Heart right ventricle (tissue), 16 donors: ENCODE measurements at regions not wholly inside any gene's neighbourhood (a gene's known extent, or its start where the extent isn't known, plus 50 kb on each side); places are given as distances from the start of the nearest gene placed in this dataset.

Source experiments
- ATAC-seq, 8 donors: fragments of 200-7000 bp; cut with Tn5 transposase; one replicate each; pipeline ENCODE4 v1.9.1; 2020; ENCODE audit warnings: mild to moderate bottlenecking in 8 of 8, moderate library complexity in 8 of 8, moderate number of reproducible peaks in 1 of 8
- DNase-seq, 2 donors: peaks; one replicate each; pipeline ENCODE4 v3.0.0-alpha.2; 2020
- H3K27ac ChIP-seq, 10 donors: fragments of 200-600 bp; sonication (generic) in 2 of 10; one replicate each; pipeline versions ENCODE4 v1.5.0 to v1.8.0; 2020 to 2022; ENCODE audit warnings: mild to moderate bottlenecking in 3 of 10
- H3K27me3 ChIP-seq, 7 donors: fragments of 200-600 bp; one replicate each; pipeline ENCODE4 v1.8.0; 2021 to 2022; ENCODE audit warnings: mild to moderate bottlenecking in 2 of 7
- H3K36me3 ChIP-seq, 9 donors: fragments of 200-600 bp; sonication (generic) in 1 of 9; one replicate each; pipeline versions ENCODE4 v1.5.0 to v1.8.0; 2020 to 2022; ENCODE audit warnings: mild to moderate bottlenecking in 2 of 9
- H3K4me1 ChIP-seq, 9 donors: fragments of 200-600 bp; sonication (generic) in 1 of 9; one replicate each; pipeline versions ENCODE4 v1.5.0 to v1.8.0; 2020 to 2022; ENCODE audit warnings: mild to moderate bottlenecking in 4 of 9
- H3K4me3 ChIP-seq, 10 donors: fragments of 200-600 bp; sonication (generic) in 2 of 10; one replicate each; pipeline versions ENCODE4 v1.5.0 to v1.8.0; 2020 to 2022; ENCODE audit warnings: mild to moderate bottlenecking in 7 of 10, moderate library complexity in 2 of 10
- H3K9me3 ChIP-seq, 11 donors: fragments of 200-600 bp in 10 of 11; sonication (generic) in 2 of 11; one replicate each; pipeline versions ENCODE4 v1.5.0 to v1.8.0; 2013 to 2022; ENCODE audit warnings: mild to moderate bottlenecking in 2 of 11, control low read depth in 1 of 11, moderate library complexity in 1 of 11
- WGBS, 2 donors: extraction: QIAGEN DNeasy Blood & Tissue Kit; methylation state at CpG; one replicate each; pipeline ENCODE4 v1.1.7; 2013; ENCODE audit warnings: inconsistent platforms in 1 of 2; 5-methylcytosine and 5-hydroxymethylcytosine counted together
- intact Hi-C, 10 donors: fragments of 100-400 bp; cut with DNase I; formaldehyde crosslinking; loops; one replicate each; pipeline versions ENCODE4 v1.11.1 to v1.14.2; 2022
- TF ChIP-seq, protein P1 (sequence below), 9 donors: fragments of 200-600 bp; sonication (generic) in 2 of 9; IDR thresholded peaks; one replicate each; pipeline versions ENCODE4 v1.5.0 to v1.8.0; 2021 to 2022; ENCODE audit warnings: antibody characterized with exemption in 9 of 9, mild to moderate bottlenecking in 5 of 9, moderate library complexity in 1 of 9
- donor health status: Arrhythmogenic right ventricular cardiomyopathy.
- donor health status: ischemic (EF 13 %, LVEDD 7.1; RV severe dilation, severe dysfunction).
- donor health status: healthy with polysubstance abuse.
- donor health status: DM: no; HTN: yes; CAD: no.
- donor health status: DM: no; HTN: no; CAD: no.
- donor health status: ischemic (EF 25% LVEDD 6.9; RV normal size, moderate dysfunction).
- donor health status: ischemic (EF 25% LVEDD 5.7; RV mildly dilated, moderate dysfunction).
- donor health status: healthy.
- donor health status: DM: yes; HTN: yes; CAD: no.
- donor health status: Ischemic cardiomyopathy.
- donor health status: ischemic (EF 35%, LVEDD 5.7; RV mildly dilated, moderate dysfunction).
- donor health status: nonischemic (EF 11% LVEDD 7.7; RV severe dilation, severe dysfunction).
- donor health status: DM: yes; HTN: yes; CAD: no.
- donor health status: PGD.
- donor health status: ischemic (EF 29% LVEDD 5.4; RV normal size, mild dysfunction).
- donor health status: nonischemic (EF 23%, LVEDD 6.1; RV moderate dilation, normal function).

DNA sequence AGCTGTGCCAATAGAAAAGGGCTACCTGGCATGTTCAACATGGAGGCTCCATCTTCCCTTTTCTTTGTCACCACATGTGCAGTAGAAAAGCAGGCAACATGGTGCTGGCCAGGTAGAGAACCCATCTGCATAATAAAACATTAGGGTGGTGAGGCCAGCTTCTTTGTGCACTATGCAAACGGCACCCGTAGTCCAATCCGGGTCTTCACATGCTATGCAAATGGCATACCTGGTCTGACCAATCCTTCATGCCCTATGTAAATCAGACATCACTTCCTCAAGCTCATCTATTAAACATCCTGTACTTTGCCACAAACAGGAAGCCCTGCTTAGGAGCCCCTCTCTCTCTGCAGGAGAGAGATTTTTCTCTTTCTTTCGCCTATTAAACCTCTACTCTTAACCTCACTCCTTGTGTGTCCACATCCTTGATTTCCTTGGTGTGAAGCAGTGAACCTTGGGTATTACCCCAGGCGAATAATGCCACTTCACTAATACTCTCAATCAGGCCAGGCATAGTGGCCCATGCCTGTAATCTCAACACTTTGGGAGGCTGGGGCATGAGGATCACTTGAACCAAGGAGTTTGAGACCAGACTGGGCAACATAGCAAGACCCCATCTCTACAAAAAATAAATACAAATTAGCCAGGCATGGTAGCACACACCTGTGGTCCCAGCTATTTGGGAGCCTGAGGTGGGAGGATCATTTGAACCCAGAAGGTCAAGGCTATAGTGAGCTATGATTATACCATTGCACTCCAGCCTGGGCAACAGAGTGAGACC is 111.3 kb upstream of the MRI1 start:
- TF ChIP-seq, protein P1, sequence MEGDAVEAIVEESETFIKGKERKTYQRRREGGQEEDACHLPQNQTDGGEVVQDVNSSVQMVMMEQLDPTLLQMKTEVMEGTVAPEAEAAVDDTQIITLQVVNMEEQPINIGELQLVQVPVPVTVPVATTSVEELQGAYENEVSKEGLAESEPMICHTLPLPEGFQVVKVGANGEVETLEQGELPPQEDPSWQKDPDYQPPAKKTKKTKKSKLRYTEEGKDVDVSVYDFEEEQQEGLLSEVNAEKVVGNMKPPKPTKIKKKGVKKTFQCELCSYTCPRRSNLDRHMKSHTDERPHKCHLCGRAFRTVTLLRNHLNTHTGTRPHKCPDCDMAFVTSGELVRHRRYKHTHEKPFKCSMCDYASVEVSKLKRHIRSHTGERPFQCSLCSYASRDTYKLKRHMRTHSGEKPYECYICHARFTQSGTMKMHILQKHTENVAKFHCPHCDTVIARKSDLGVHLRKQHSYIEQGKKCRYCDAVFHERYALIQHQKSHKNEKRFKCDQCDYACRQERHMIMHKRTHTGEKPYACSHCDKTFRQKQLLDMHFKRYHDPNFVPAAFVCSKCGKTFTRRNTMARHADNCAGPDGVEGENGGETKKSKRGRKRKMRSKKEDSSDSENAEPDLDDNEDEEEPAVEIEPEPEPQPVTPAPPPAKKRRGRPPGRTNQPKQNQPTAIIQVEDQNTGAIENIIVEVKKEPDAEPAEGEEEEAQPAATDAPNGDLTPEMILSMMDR (IDR thresholded peaks at IDR 0.05): no peak
- intact Hi-C loops: no loop called here
- Histone ChIP-seq H3K9me3 (peaks cover 0 to 7% (median 0%) of the 10 kb centered on the region in 11 donors), H3K4me1 (no peaks in the 10 kb centered on the region), H3K36me3 (no peaks in the 10 kb centered on the region), H3K4me3 (no peak overlapping the region), H3K27ac (no peak overlapping the region), H3K27me3 (peaks cover 0 to 10% (median 4%) of the 10 kb centered on the region in 7 donors)
- DNase-seq: no peak
- ATAC-seq: no peak
- 85 to 87% methylated on average over 5 of the region's 5 CpGs for WGBS, 2 donors

DNA sequence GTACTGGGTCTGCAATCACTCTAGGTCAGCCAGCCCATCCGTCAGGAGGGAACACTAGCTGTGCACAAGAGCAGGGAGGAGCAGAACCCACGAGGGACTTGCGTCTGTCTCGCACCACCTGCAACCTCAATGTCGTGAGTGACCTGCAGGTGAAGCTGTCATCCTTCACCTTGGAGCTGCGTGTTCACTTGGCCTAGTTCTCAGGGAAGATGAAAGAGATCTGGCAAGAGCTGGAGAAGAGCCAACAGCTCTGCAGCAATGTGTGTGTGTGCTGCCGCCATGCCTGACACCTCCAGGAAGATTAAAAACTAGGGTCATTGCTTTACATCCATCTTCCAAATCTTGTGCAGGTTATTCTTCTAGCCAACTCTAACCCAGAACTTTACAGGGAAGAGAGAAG is 117.6 kb upstream of the MRI1 start:
- TF ChIP-seq, protein P1 (IDR thresholded peaks at IDR 0.05): no peak
- ATAC-seq: no peak
- Histone ChIP-seq H3K9me3 (peaks cover 0 to 6% (median 0%) of the 10 kb centered on the region in 11 donors), H3K36me3 (no peaks in the 10 kb centered on the region), H3K27ac (no peak overlapping the region), H3K4me3 (no peak overlapping the region), H3K27me3 (peaks cover 0 to 6% (median 0%) of the 10 kb centered on the region in 7 donors), H3K4me1 (no peaks in the 10 kb centered on the region)
- intact Hi-C loops: no loop called here
- no peak for DNase-seq
- 70 to 75% methylated on average over 7 of the region's 7 CpGs for WGBS, 2 donors

DNA sequence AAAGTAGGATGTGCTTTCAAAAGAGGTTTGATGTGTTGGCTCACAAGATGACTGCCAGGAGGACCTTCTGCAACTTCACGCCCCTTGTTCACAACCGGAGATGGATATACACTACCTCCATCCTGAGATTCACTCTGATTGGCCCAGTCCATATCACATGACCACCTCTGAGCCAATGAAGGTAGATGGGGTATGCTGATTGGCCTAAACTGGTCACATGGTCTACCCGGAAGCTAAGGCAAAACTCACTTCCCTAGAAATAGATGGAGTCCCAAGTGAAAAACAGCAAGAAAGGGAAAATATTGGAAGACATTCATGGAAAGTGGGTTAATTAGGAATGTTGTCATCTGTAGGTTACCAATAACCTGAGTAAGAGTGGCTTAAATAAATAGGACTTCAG is 119.7 kb upstream of the MRI1 start:
- H3K9me3 ChIP-seq: peaks cover 0 to 7% (median 0%) of the 10 kb centered on the region in 11 donors
- no peak for DNase-seq
- TF ChIP-seq, protein P1 (IDR thresholded peaks at IDR 0.05): no peak
- 88 to 90% methylated on average over 3 of the region's 3 CpGs for WGBS, 2 donors
- H3K27me3 ChIP-seq: peaks cover 0 to 12% (median 0%) of the 10 kb centered on the region in 7 donors
- no peak for ATAC-seq
- H3K4me3 ChIP-seq: no peak overlapping the region
- H3K4me1 ChIP-seq: no peaks in the 10 kb centered on the region
- intact Hi-C loops: no loop called here
- no peaks in the 10 kb centered on the region for H3K36me3 ChIP-seq
- no peak overlapping the region for H3K27ac ChIP-seq

DNA sequence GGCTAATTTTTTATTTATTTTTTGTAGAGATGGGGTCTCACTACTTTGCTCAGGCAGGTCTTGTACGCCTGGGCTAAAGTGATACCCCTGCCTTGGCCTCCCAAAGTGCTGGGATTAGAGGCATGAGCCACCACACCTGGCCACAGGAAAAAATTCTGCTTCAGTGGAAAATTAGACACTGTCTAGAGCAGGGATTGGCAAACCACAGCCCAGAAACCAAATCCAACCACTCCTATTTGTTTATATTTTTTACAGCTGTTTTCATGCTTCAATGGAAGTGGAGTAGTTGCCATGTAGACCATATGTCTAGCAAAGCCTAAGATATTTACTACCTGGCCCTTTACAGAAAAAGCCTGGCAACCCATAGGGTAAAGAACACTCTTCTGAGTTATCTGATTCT is 123.7 kb upstream of the MRI1 start:
- no peak for ATAC-seq
- Histone ChIP-seq H3K36me3 (no peaks in the 10 kb centered on the region), H3K4me1 (no peaks in the 10 kb centered on the region), H3K9me3 (peaks cover 0 to 17% (median 0%) of the 10 kb centered on the region in 11 donors), H3K27me3 (peaks cover 0 to 14% (median 6%) of the 10 kb centered on the region in 7 donors), H3K27ac (no peak overlapping the region), H3K4me3 (no peak overlapping the region)
- TF ChIP-seq, protein P1 (IDR thresholded peaks at IDR 0.05): no peak
- intact Hi-C loops: no loop called here
- no peak for DNase-seq
- WGBS, 2 donors: 76% methylated on average over 1 of the region's 1 CpG
